ENCODE measurements at regions not wholly inside any gene's neighbourhood (a gene's known extent, or its start where the extent isn't known, plus 50 kb on each side); places are given as distances from the start of the nearest gene placed in this dataset.

DNA sequence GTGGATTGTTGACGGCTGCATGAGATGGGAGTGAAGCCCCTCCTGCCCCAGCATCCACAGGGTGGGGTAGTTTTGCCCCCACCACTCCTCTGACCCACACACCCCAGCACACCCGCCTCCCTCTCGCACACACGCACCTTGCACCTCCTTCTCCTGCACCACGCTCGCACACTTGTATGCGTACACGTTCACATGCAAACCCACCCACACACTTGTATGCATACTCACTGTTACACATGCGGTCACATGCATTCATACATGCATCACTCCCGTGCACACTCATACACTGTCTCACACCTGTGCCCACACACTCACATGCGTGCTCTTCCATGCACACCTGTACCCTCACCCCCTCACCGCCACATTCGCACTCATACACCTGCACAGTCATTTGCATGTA, 70.5 kb upstream of the CIBAR2 start:
- TF ChIP-seq, protein P1, sequence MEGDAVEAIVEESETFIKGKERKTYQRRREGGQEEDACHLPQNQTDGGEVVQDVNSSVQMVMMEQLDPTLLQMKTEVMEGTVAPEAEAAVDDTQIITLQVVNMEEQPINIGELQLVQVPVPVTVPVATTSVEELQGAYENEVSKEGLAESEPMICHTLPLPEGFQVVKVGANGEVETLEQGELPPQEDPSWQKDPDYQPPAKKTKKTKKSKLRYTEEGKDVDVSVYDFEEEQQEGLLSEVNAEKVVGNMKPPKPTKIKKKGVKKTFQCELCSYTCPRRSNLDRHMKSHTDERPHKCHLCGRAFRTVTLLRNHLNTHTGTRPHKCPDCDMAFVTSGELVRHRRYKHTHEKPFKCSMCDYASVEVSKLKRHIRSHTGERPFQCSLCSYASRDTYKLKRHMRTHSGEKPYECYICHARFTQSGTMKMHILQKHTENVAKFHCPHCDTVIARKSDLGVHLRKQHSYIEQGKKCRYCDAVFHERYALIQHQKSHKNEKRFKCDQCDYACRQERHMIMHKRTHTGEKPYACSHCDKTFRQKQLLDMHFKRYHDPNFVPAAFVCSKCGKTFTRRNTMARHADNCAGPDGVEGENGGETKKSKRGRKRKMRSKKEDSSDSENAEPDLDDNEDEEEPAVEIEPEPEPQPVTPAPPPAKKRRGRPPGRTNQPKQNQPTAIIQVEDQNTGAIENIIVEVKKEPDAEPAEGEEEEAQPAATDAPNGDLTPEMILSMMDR (IDR thresholded peaks at IDR 0.05; ENCODE audit: poor library complexity, severe bottlenecking), result no peak
- TF ChIP-seq TAF1 (IDR thresholded peaks at IDR 0.05; ENCODE audit: low read depth), result no peak
- no peak for TF ChIP-seq SMC3 (conservative IDR thresholded peaks at IDR 0.05; ENCODE audit: poor library complexity)
- TF ChIP-seq POLR2AphosphoS5 (IDR thresholded peaks at IDR 0.05), result no peak
- no peak for TF ChIP-seq EZH2 (IDR thresholded peaks at IDR 0.05; ENCODE audit: borderline replicate concordance, insufficient read depth, low read length, poor library complexity, severe bottlenecking)
- TF ChIP-seq EP300 (conservative IDR thresholded peaks at IDR 0.05; ENCODE audit: poor library complexity, severe bottlenecking), result no peak
